SH-SY5Y (cell line): ENCODE measurements at regions not wholly inside any gene's neighbourhood (a gene's known extent, or its start where the extent isn't known, plus 50 kb on each side); places are given as distances from the start of the nearest gene placed in this dataset.

Experiments used
- GATA2 ChIP-seq: IDR thresholded peaks from 2 replicates; pipeline ENCODE4 v1.6.1; 2011; ENCODE audit warnings: mild to moderate bottlenecking, low read depth, low read length
- GATA3 ChIP-seq: IDR thresholded peaks from 2 replicates; pipeline ENCODE4 v1.6.1; 2011; ENCODE audit warnings: low read depth, mild to moderate bottlenecking, low read length, moderate library complexity

- peak; percentile 73 for TF ChIP-seq GATA2
- no peak for TF ChIP-seq GATA3
Observed at GRCh38 chr12:130224613-130225012, 62.3 kb downstream of the FZD10 start.
